H9 (cell line): ENCODE measurements at regions not wholly inside any gene's neighbourhood (a gene's known extent, or its start where the extent isn't known, plus 50 kb on each side); places are given as distances from the start of the nearest gene placed in this dataset.

Experiments used
- DNase-seq: peaks from one replicate; pipeline ENCODE4 v3.0.0-alpha.2; 2017
- H2AFZ ChIP-seq: one replicate; pipeline ENCODE4 v1.6.1; 2013; ENCODE audit warnings: mild to moderate bottlenecking, low read length, control low read depth, moderate library complexity
- H2AK5ac ChIP-seq: 2 replicates; pipeline ENCODE4 v1.6.1; 2013; ENCODE audit warnings: low read length, control low read depth, mixed read lengths; ENCODE audit not compliant: insufficient read length
- H2BK120ac ChIP-seq: one replicate; pipeline ENCODE4 v1.6.1; 2013; ENCODE audit warnings: low read depth, mild to moderate bottlenecking, low read length, control low read depth, inconsistent platforms; ENCODE audit not compliant: poor library complexity, severe bottlenecking
- H2BK12ac ChIP-seq: 2 replicates; pipeline ENCODE4 v1.6.1; 2013; ENCODE audit warnings: low read length, control low read depth, mixed read lengths, low read depth; ENCODE audit not compliant: insufficient read length
- H2BK15ac ChIP-seq: 2 replicates; pipeline ENCODE4 v1.6.1; 2013; ENCODE audit warnings: low read depth, low read length, control low read depth
- H2BK20ac ChIP-seq: one replicate; pipeline ENCODE4 v1.6.1; 2013; ENCODE audit warnings: low read depth, mild to moderate bottlenecking, low read length, control low read depth, inconsistent platforms; ENCODE audit not compliant: poor library complexity, severe bottlenecking
- H2BK5ac ChIP-seq: 2 replicates; pipeline ENCODE4 v1.6.1; 2013; ENCODE audit warnings: low read length, control low read depth, mixed read lengths; ENCODE audit not compliant: insufficient read length
- H3K14ac ChIP-seq: 2 replicates; pipeline ENCODE4 v1.6.1; 2013; ENCODE audit warnings: low read length, control low read depth; ENCODE audit not compliant: insufficient read depth
- H3K18ac ChIP-seq: 2 replicates; pipeline ENCODE4 v1.6.1; 2013; ENCODE audit warnings: low read depth, mild to moderate bottlenecking, mixed read lengths, low read length, control low read depth; ENCODE audit not compliant: insufficient read length
- H3K23ac ChIP-seq: 2 replicates; pipeline ENCODE4 v1.6.1; 2013; ENCODE audit warnings: low read length, control low read depth, mixed read lengths, low read depth; ENCODE audit not compliant: insufficient read length
- H3K23me2 ChIP-seq: 2 replicates; pipeline ENCODE4 v1.6.1; 2013; ENCODE audit warnings: low read depth, mild to moderate bottlenecking, mixed read lengths, low read length, control low read depth; ENCODE audit not compliant: insufficient read length, poor library complexity, severe bottlenecking
- H3K27ac ChIP-seq: 2 replicates; pipeline ENCODE4 v1.5.1; 2013; ENCODE audit warnings: low read length, control low read depth, mixed read lengths, low read depth; ENCODE audit not compliant: insufficient read length
- H3K27me3 ChIP-seq: 2 replicates; pipeline ENCODE4 v1.6.1; 2013; ENCODE audit warnings: low read length, control low read depth, inconsistent platforms; ENCODE audit not compliant: insufficient read depth
- H3K4ac ChIP-seq: 2 replicates; pipeline ENCODE4 v1.6.1; 2013; ENCODE audit warnings: low read depth, mild to moderate bottlenecking, control low read depth, inconsistent platforms, low read length, moderate library complexity
- H3K4me1 ChIP-seq: 2 replicates; pipeline ENCODE4 v1.6.1; 2013; ENCODE audit warnings: low read length, control low read depth, inconsistent platforms; ENCODE audit not compliant: insufficient read depth
- H3K4me2 ChIP-seq: 2 replicates; pipeline ENCODE4 v1.6.1; 2013; ENCODE audit warnings: low read length, control low read depth, mixed read lengths; ENCODE audit not compliant: insufficient read length, insufficient read depth
- H3K56ac ChIP-seq: 2 replicates; pipeline ENCODE4 v1.6.1; 2013; ENCODE audit warnings: low read depth, mild to moderate bottlenecking, mixed read lengths, low read length, control low read depth; ENCODE audit not compliant: insufficient read length
- H3K79me1 ChIP-seq: 2 replicates; pipeline ENCODE4 v1.6.1; 2013; ENCODE audit warnings: low read depth, mild to moderate bottlenecking, moderate library complexity, low read length, control low read depth, inconsistent platforms; ENCODE audit not compliant: insufficient read depth, poor library complexity, severe bottlenecking
- H3K79me2 ChIP-seq: 2 replicates; pipeline ENCODE4 v1.6.1; 2013; ENCODE audit warnings: low read length, control low read depth, inconsistent platforms; ENCODE audit not compliant: insufficient read depth
- H3K9ac ChIP-seq: 2 replicates; pipeline ENCODE4 v1.6.1; 2013; ENCODE audit warnings: low read length, control low read depth, mixed read lengths; ENCODE audit not compliant: insufficient read length; ENCODE audit errors: extremely low read depth
- H3K9me3 ChIP-seq: one replicate; pipeline ENCODE4 v1.6.1; 2013; ENCODE audit warnings: low read depth, low read length, inconsistent platforms; ENCODE audit not compliant: control insufficient read depth
- H3T11ph ChIP-seq: one replicate; pipeline ENCODE4 v1.6.1; 2013; ENCODE audit warnings: mild to moderate bottlenecking, low read length, control low read depth, inconsistent platforms
- H4K20me1 ChIP-seq: one replicate; pipeline ENCODE4 v1.6.1; 2013; ENCODE audit not compliant: control insufficient read depth, insufficient read length, insufficient read depth
- H4K5ac ChIP-seq: 2 replicates; pipeline ENCODE4 v1.6.1; 2013; ENCODE audit warnings: low read depth, mild to moderate bottlenecking, mixed read lengths, low read length, control low read depth; ENCODE audit not compliant: insufficient read length
- H4K8ac ChIP-seq: replicated peaks from 2 replicates; pipeline ENCODE4 v1.6.1; 2013; ENCODE audit warnings: low read length, control low read depth, mixed read lengths, low read depth; ENCODE audit not compliant: insufficient read length
- H4K91ac ChIP-seq: 2 replicates; pipeline ENCODE4 v1.6.1; 2013; ENCODE audit warnings: low read depth, mild to moderate bottlenecking, moderate library complexity, mixed read lengths, low read length, control low read depth; ENCODE audit not compliant: insufficient read length
- H3K27ac Mint-ChIP-seq, 3 experiments: 2 replicates in 2 of 3; 3 replicates in 1 of 3; pipeline ENCODE4 v1.8.0; 2020 to 2021; ENCODE audit warnings: mixed read lengths in 3 of 3, mild to moderate bottlenecking in 1 of 3, moderate library complexity in 1 of 3
- H3K27me3 Mint-ChIP-seq: 2 replicates; pipeline ENCODE4 v1.8.0; 2021; ENCODE audit warnings: low read depth, mild to moderate bottlenecking, moderate library complexity, mixed read lengths
- H3K36me3 Mint-ChIP-seq, 3 experiments: 2 replicates in 2 of 3; 3 replicates in 1 of 3; pipeline ENCODE4 v1.8.0; 2020 to 2021; ENCODE audit warnings: low read depth in 3 of 3, mixed read lengths in 3 of 3; ENCODE audit not compliant: insufficient read depth in 1 of 3
- H3K4me1 Mint-ChIP-seq, 2 experiments: 2 replicates each; pipeline ENCODE4 v1.8.0; 2020; ENCODE audit warnings: mixed read lengths in 2 of 2
- H3K4me3 Mint-ChIP-seq, 2 experiments: 2 replicates in 1 of 2; 3 replicates in 1 of 2; pipeline ENCODE4 v1.8.0; 2020 to 2021; ENCODE audit warnings: mild to moderate bottlenecking in 2 of 2, mixed read lengths in 2 of 2, moderate library complexity in 1 of 2
- H3K9me3 Mint-ChIP-seq, 2 experiments: 2 replicates in 1 of 2; 3 replicates in 1 of 2; pipeline ENCODE4 v1.8.0; 2020; ENCODE audit warnings: mild to moderate bottlenecking in 2 of 2, mixed read lengths in 2 of 2, moderate library complexity in 1 of 2
- WGBS: extraction: QIAGEN DNeasy Blood & Tissue Kit; methylation state at CpG from one replicate; pipeline ENCODE4 v1.1.7; 2013; ENCODE audit warnings: missing lambda C conversion rate, low lambda C conversion rate, mixed read lengths; ENCODE audit not compliant: insufficient read length; ENCODE audit errors: extremely low coverage; 5-methylcytosine and 5-hydroxymethylcytosine counted together
- TF ChIP-seq, protein P1 (sequence below): fragments of 200-600 bp; sonication (generic); conservative IDR thresholded peaks from 3 replicates; pipeline ENCODE4 v1.8.0; 2021; ENCODE audit warnings: antibody characterized with exemption, mild to moderate bottlenecking

DNA sequence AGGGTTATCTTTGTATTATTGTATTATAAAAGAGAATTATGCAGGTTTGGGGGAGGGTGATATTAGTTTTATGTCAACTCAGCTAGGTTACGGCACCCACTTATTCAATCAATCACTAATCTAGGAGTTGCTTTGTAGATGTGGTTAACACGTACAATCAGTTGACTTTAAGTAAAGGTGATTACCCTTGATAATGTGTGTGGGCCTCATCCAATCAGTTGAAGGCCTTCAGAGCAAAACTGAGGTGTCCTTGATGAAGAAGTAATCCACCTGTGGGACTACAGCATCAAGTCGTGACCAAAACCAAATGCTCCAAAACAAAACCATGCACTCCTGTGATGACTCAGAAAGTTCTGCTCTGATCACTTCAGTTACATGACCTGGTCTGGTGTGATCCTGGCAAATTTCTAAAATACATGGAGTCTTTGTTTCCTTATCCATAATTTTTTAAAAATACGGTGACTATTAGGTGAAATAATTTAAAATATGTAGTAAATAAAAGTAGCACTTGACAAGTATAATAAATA lies 114.1 kb downstream of the IYD start:
- H3K9me3 ChIP-seq, result no peaks in the 10 kb centered on the region

More for the DNA sequence above, 114.1 kb downstream of the IYD start:
- Histone ChIP-seq H3K79me1 (no peaks in the 10 kb centered on the region), H3K79me2 (no peaks in the 10 kb centered on the region), H2BK15ac (no peak overlapping the region), H3K23me2 (no peaks in the 10 kb centered on the region), H4K91ac (no peak overlapping the region), H3K56ac (no peak overlapping the region), H2BK12ac (no peak overlapping the region), H3K4me2 (no peak overlapping the region), H3K14ac (no peak overlapping the region), H3K4ac (no peak overlapping the region), H3K27ac (no peak overlapping the region), H4K5ac (no peak overlapping the region), H3K18ac (no peak overlapping the region), H2BK5ac (no peak overlapping the region), H2BK120ac (no peak overlapping the region), H2AFZ (no peak overlapping the region), H2BK20ac (no peak overlapping the region), H2AK5ac (no peak overlapping the region), H3K4me1 (peaks cover 3% of the 10 kb centered on the region; the same call in 1 of the 2 replicates), H4K8ac (no peak overlapping the region), H4K20me1 (no peaks in the 10 kb centered on the region), H3K9ac (no peak overlapping the region), H3K23ac (no peak overlapping the region), H3K27me3 (no peaks in the 10 kb centered on the region), H3T11ph (no peak overlapping the region)
- Mint-ChIP-seq H3K9me3 (peaks cover 8 to 12% of the 10 kb centered on the region in 2 experiments; a peak in 3 of 5 replicates), H3K4me1 (peaks cover 13 to 16% of the 10 kb centered on the region in 2 experiments), H3K27ac (no peak overlapping the region), H3K36me3 (peaks cover 0 to 14% (median 0%) of the 10 kb centered on the region in 3 experiments; a peak in 3 of 7 replicates), H3K27me3 (peaks cover 7% of the 10 kb centered on the region), H3K4me3 (no peak overlapping the region)
- no peak for DNase-seq
- TF ChIP-seq, protein P1, sequence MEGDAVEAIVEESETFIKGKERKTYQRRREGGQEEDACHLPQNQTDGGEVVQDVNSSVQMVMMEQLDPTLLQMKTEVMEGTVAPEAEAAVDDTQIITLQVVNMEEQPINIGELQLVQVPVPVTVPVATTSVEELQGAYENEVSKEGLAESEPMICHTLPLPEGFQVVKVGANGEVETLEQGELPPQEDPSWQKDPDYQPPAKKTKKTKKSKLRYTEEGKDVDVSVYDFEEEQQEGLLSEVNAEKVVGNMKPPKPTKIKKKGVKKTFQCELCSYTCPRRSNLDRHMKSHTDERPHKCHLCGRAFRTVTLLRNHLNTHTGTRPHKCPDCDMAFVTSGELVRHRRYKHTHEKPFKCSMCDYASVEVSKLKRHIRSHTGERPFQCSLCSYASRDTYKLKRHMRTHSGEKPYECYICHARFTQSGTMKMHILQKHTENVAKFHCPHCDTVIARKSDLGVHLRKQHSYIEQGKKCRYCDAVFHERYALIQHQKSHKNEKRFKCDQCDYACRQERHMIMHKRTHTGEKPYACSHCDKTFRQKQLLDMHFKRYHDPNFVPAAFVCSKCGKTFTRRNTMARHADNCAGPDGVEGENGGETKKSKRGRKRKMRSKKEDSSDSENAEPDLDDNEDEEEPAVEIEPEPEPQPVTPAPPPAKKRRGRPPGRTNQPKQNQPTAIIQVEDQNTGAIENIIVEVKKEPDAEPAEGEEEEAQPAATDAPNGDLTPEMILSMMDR, result no peak
- WGBS, result no CpG with 5 or more reads among the region's 4 CpGs
